ENCODE measurements at regions not wholly inside any gene's neighbourhood (a gene's known extent, or its start where the extent isn't known, plus 50 kb on each side); places are given as distances from the start of the nearest gene placed in this dataset.

DNA sequence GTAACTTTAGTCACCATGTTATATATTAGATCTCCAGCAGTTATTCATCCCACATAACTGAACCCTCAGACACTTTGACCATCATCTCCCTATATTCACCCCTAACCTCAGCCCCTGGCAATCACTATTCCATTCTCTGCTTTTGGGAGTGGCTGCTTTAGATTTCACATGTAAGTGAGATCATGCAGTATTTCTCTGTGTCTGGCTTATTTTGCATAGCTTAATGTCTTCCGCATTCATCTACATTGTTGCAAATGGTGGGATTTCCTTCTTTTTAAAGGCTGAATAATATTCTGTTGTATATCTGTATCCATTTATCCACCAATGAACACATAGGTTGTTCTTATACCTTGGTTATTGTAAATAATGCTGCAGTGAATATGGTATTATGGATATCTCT is 411.6 kb upstream of the ZEB2 start:
- H3K79me2 ChIP-seq (ENCODE audit: insufficient read depth, low read length): no peaks in the 10 kb centered on the region
- no peaks in the 10 kb centered on the region for H3K4me1 ChIP-seq (ENCODE audit: insufficient read depth, low read length)
- no peak overlapping the region for H3K27ac Mint-ChIP-seq
- H3K9me3 Mint-ChIP-seq: peaks cover 0 to 3% of the 10 kb centered on the region in 2 experiments; a peak in 2 of 5 replicates
- no peak overlapping the region for H4K8ac ChIP-seq (replicated peaks; ENCODE audit: insufficient read length, low read depth, low read length)
- H3K4me3 Mint-ChIP-seq: no peak overlapping the region
- DNase-seq: no peak
- no peak overlapping the region for H3K27ac ChIP-seq (ENCODE audit: insufficient read length, low read depth, low read length)
- H4K20me1 ChIP-seq (ENCODE audit: control insufficient read depth, insufficient read depth, insufficient read length): no peaks in the 10 kb centered on the region
- H3K56ac ChIP-seq (ENCODE audit: insufficient read length, low read depth, low read length): no peak overlapping the region
- H2BK120ac ChIP-seq (ENCODE audit: low read depth, low read length, poor library complexity, severe bottlenecking): no peak overlapping the region
- H3T11ph ChIP-seq (ENCODE audit: low read length): no peak overlapping the region
- no peak for TF ChIP-seq CTCF (conservative IDR thresholded peaks at IDR 0.05)
- no peak overlapping the region for H3K14ac ChIP-seq (ENCODE audit: insufficient read depth, low read length)
- H3K9ac ChIP-seq (ENCODE audit: extremely low read depth, insufficient read length, low read length): no peak overlapping the region
- H3K27me3 Mint-ChIP-seq (ENCODE audit: low read depth): no peaks in the 10 kb centered on the region
- H4K5ac ChIP-seq (ENCODE audit: insufficient read length, low read depth, low read length): no peak overlapping the region
- H4K91ac ChIP-seq (ENCODE audit: insufficient read length, low read depth, low read length): no peak overlapping the region
- no peak overlapping the region for H2BK15ac ChIP-seq (ENCODE audit: low read depth, low read length)
- WGBS (ENCODE audit: extremely low coverage, insufficient read length, low lambda C conversion rate): no CpG with 5 or more reads among the region's 1 CpG
- peaks cover 0 to 11% (median 0%) of the 10 kb centered on the region in 3 experiments; a peak in 2 of 7 replicates for H3K36me3 Mint-ChIP-seq (ENCODE audit: insufficient read depth in 1 of 3, low read depth in 3 of 3)
- H3K27me3 ChIP-seq (ENCODE audit: insufficient read depth, low read length): no peaks in the 10 kb centered on the region
- H2AFZ ChIP-seq (ENCODE audit: low read length): no peak overlapping the region
- no peaks in the 10 kb centered on the region for H3K23me2 ChIP-seq (ENCODE audit: insufficient read length, low read depth, low read length, poor library complexity, severe bottlenecking)
- no peak overlapping the region for H2BK5ac ChIP-seq (ENCODE audit: insufficient read length, low read length)
- H3K23ac ChIP-seq (ENCODE audit: insufficient read length, low read depth, low read length): no peak overlapping the region
- no peak overlapping the region for H3K18ac ChIP-seq (ENCODE audit: insufficient read length, low read depth, low read length)
- H2BK20ac ChIP-seq (ENCODE audit: low read depth, low read length, poor library complexity, severe bottlenecking): no peak overlapping the region
- H3K9me3 ChIP-seq (ENCODE audit: control insufficient read depth, low read depth, low read length): no peaks in the 10 kb centered on the region
- no peaks in the 10 kb centered on the region for H3K79me1 ChIP-seq (ENCODE audit: insufficient read depth, low read depth, low read length, poor library complexity, severe bottlenecking)
- no peak overlapping the region for H2AK5ac ChIP-seq (ENCODE audit: insufficient read length, low read length)
- H3K4ac ChIP-seq (ENCODE audit: low read depth, low read length): no peak overlapping the region
- H3K4me1 Mint-ChIP-seq: no peaks in the 10 kb centered on the region
- H2BK12ac ChIP-seq (ENCODE audit: insufficient read length, low read depth, low read length): no peak overlapping the region
- no peak overlapping the region for H3K4me2 ChIP-seq (ENCODE audit: insufficient read depth, insufficient read length, low read length)
